Fibroblast of villous mesenchyme (primary cell): ENCODE measurements at regions not wholly inside any gene's neighbourhood (a gene's known extent, or its start where the extent isn't known, plus 50 kb on each side); places are given as distances from the start of the nearest gene placed in this dataset.
A peak's percentile ranks its signal among the peaks of the same experiment; 100 is the strongest.

Experiments
- DNase-seq: peaks from one replicate; pipeline ENCODE4 v3.0.0-alpha.2; 2010; ENCODE audit warnings: low read depth
- H3K4me3 ChIP-seq: 2 replicates; pipeline ENCODE4 v1.5.1; 2011; ENCODE audit warnings: low read depth, mild to moderate bottlenecking, low read length
- TF ChIP-seq, protein P1 (sequence below): IDR thresholded peaks from 2 replicates; pipeline ENCODE4 v1.5.1; 2012; ENCODE audit warnings: low read depth, mild to moderate bottlenecking, low read length; ENCODE audit not compliant: insufficient read depth

DNA sequence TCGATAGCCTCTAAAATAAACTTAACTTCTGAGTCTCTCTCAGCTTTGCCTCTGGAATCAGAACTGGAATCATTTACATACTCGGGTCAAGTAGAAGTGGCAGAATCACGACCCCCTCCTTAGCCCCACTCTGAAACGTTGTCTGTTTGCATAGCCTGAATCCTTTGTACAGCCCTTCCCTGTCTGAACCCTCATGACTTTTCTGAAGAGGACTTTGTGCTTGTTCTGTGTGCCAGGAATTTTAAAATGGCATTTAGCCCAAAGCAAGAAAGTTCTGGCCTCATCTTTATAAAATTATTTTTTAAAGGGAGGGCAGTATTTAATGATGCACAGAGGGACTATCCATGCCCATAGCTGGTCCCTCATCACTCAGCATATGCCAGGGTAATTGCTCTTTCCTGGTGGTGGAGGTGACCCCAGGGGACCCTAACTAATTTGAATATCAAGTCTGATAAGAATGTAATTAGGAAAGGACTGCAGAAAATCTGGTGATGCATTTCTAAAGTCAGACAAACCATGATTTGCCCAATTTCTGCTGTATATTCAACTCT lies 342.7 kb upstream of the TNRC6C start:
- no peak overlapping the region for H3K4me3 ChIP-seq
- TF ChIP-seq, protein P1, sequence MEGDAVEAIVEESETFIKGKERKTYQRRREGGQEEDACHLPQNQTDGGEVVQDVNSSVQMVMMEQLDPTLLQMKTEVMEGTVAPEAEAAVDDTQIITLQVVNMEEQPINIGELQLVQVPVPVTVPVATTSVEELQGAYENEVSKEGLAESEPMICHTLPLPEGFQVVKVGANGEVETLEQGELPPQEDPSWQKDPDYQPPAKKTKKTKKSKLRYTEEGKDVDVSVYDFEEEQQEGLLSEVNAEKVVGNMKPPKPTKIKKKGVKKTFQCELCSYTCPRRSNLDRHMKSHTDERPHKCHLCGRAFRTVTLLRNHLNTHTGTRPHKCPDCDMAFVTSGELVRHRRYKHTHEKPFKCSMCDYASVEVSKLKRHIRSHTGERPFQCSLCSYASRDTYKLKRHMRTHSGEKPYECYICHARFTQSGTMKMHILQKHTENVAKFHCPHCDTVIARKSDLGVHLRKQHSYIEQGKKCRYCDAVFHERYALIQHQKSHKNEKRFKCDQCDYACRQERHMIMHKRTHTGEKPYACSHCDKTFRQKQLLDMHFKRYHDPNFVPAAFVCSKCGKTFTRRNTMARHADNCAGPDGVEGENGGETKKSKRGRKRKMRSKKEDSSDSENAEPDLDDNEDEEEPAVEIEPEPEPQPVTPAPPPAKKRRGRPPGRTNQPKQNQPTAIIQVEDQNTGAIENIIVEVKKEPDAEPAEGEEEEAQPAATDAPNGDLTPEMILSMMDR, result no peak
- DNase-seq, result no peak

DNA sequence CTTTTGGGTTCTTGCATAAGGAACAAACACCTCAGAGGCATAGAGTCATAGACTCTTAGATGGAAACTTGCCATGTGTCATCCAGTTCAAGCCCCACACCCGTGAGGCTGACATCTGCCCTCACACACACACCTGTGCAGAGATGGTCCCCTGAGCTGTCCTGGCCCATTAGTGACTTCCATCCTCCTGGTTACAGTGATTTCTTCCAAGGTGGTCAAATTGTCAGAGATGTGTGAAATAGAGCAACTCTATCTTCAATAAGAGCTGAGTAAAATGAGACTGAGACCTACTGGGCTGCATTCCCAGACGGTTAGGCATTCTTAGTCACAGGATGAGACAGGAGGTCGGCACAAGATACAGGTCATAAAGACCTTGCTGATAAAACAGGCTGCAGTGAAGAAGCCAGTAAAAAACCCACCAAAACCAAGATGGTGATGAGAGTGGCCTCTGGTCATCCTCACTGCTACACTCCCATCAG lies 342.2 kb upstream of the TNRC6C start:
- DNase-seq, result no peak
- TF ChIP-seq, protein P1, result no peak

GRCh38 chr17:77617516-77617915 lies 341.0 kb upstream of the TNRC6C start:
- DNase-seq, result no peak
- no peak overlapping the region for H3K4me3 ChIP-seq
- TF ChIP-seq, protein P1, result no peak

More for the DNA sequence above, 342.2 kb upstream of the TNRC6C start:
- H3K4me3 ChIP-seq, result no peak overlapping the region

GRCh38 chr17:77618173-77618572 lies 340.3 kb upstream of the TNRC6C start:
- TF ChIP-seq, protein P1, result no peak

GRCh38 chr17:77618731-77619130 lies 339.8 kb upstream of the TNRC6C start:
- DNase-seq, result no peak
- TF ChIP-seq, protein P1, result no peak
- no peak overlapping the region for H3K4me3 ChIP-seq

More at GRCh38 chr17:77618173-77618572, 340.3 kb upstream of the TNRC6C start:
- no peak for DNase-seq
- H3K4me3 ChIP-seq, result no peak overlapping the region

- DNase-seq, result no peak
- H3K4me3 ChIP-seq, result no peak overlapping the region
- TF ChIP-seq, protein P1, result no peak
Measured at GRCh38 chr17:77619326-77619725, 339.2 kb upstream of the TNRC6C start.

DNA sequence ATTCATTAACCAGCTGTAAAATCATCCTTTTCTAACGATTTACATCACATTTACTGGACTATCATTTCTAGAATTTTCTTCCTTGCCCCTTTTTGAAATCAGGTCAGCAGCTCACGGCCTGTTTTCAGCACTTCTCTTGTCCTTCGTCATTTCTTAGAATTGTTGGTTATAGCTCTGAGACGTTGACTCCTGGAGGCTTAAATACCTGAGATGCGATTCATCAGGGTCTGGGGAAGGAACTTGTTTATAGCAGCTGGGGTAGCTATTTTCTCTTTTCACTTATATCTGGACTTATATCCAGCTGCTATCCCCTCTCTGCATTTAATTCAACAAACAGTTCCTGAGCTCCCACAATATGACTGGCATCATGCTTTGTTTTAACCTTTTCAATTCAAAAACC lies 338.7 kb upstream of the TNRC6C start:
- no peak overlapping the region for H3K4me3 ChIP-seq
- TF ChIP-seq, protein P1, result no peak
- DNase-seq, result peak; percentile 77
